AG04450 (cell line): ENCODE measurements at regions not wholly inside any gene's neighbourhood (a gene's known extent, or its start where the extent isn't known, plus 50 kb on each side); places are given as distances from the start of the nearest gene placed in this dataset.
"Not testable (repeated sequence)": the region's sequence is repeated elsewhere in the genome, so short reads cannot be mapped to it uniquely, and the experiment has no call there.

Experiments used
- CTCF ChIA-PET: fragments of 300-600, 350-600 bp; formaldehyde crosslinking; extraction: SDS; loops from one replicate; lab custom pipeline; 2022; ENCODE audit warnings: antibody characterized with exemption, inconsistent platforms; lab: Charles Lee
- POLR2A ChIA-PET: fragments of 350-600 bp; formaldehyde crosslinking; extraction: SDS; loops from one replicate; lab custom pipeline; 2021; ENCODE audit warnings: antibody characterized with exemption, inconsistent platforms; lab: Yijun Ruan, JAX
- DNase-seq: peaks from one replicate; pipeline ENCODE4 v3.0.0-alpha.2; 2011; ENCODE audit warnings: low read depth, low spot score
- H3K27ac ChIP-seq: one replicate; pipeline ENCODE4 v1.5.1; 2012; ENCODE audit warnings: low read depth, low read length, control low read depth
- H3K27me3 ChIP-seq: one replicate; pipeline ENCODE4 v1.6.0; 2012; ENCODE audit warnings: low read length; ENCODE audit not compliant: control insufficient read depth, insufficient read depth
- H3K4me3 ChIP-seq: 2 replicates; pipeline ENCODE4 v1.5.1; 2011; ENCODE audit warnings: mild to moderate bottlenecking, low read depth, low read length, control low read depth
- H3K9me3 ChIP-seq: 2 replicates; pipeline ENCODE4 v1.5.1; 2012; ENCODE audit warnings: low read length; ENCODE audit not compliant: control insufficient read depth, insufficient read depth
- TF ChIP-seq, protein P1 (sequence below): IDR thresholded peaks from 2 replicates; pipeline ENCODE4 v1.5.1; 2011; ENCODE audit warnings: low read depth, low read length, control low read depth, inconsistent platforms

DNA sequence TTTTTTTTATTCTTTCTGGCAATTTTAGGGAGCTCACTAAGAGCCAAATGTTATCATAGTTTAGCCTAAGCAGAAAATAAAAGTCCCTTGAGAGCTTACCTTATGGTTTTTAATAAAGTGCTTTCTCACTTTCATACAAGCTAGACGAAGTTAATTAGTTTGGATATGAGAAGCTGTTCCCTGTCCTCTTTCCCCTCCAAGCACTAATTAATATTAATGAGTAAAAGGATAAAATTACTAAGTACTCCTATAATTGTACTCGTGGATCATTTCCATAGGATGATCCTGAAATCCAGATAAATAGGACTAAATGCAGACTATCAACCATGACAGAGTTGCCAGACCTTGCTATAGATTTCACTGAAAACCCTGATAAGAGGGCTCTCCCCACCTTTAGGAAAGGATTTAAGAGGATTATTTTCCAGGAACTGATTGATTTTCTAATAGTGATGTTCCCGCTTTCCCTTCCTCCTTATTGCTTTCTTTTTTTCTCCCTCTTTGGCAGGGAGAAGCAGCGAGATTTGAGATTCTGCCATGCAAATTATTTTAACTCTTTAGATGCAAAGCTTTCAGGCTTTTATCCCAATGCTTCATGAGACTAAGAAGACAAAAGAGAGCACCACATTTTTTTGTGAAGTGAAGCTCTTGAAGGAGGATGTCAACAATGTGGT lies 58.3 kb upstream of the HECW1 start:
- ChIA-PET CTCF (no interaction called here), POLR2A (no interaction called here)
- Histone ChIP-seq H3K27me3 (no peaks in the 10 kb centered on the region), H3K27ac (no peak overlapping the region), H3K4me3 (no peak overlapping the region), H3K9me3 (no peaks in the 10 kb centered on the region)
- TF ChIP-seq, protein P1, sequence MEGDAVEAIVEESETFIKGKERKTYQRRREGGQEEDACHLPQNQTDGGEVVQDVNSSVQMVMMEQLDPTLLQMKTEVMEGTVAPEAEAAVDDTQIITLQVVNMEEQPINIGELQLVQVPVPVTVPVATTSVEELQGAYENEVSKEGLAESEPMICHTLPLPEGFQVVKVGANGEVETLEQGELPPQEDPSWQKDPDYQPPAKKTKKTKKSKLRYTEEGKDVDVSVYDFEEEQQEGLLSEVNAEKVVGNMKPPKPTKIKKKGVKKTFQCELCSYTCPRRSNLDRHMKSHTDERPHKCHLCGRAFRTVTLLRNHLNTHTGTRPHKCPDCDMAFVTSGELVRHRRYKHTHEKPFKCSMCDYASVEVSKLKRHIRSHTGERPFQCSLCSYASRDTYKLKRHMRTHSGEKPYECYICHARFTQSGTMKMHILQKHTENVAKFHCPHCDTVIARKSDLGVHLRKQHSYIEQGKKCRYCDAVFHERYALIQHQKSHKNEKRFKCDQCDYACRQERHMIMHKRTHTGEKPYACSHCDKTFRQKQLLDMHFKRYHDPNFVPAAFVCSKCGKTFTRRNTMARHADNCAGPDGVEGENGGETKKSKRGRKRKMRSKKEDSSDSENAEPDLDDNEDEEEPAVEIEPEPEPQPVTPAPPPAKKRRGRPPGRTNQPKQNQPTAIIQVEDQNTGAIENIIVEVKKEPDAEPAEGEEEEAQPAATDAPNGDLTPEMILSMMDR, result no peak
- DNase-seq, result no peak

DNA sequence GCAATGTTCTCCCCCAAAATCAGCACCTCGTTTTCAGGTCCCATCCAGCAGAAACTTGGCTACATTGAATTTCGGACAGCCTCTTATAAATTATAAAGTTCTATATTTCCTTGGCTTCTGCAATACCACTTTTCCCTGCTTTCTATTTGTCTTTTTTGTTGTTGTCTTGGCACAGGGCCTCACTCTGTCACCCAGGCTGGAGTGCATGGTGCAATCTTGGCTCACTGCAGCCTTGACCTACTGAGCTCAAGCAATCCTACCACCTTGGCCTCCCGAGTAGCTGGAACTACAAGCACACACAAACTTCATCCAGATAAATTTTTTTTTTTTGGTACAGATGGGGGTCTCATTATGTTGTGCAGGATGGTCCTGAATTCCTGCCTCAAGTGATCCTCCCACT lies 55.3 kb upstream of the HECW1 start:
- POLR2A ChIA-PET, result no interaction called here
- H3K4me3 ChIP-seq, result no peak overlapping the region
- TF ChIP-seq, protein P1, result no peak
- H3K27ac ChIP-seq, result no peak overlapping the region
- no peaks in the 10 kb centered on the region for H3K9me3 ChIP-seq
- CTCF ChIA-PET, result no interaction called here
- DNase-seq, result no peak
- no peaks in the 10 kb centered on the region for H3K27me3 ChIP-seq

DNA sequence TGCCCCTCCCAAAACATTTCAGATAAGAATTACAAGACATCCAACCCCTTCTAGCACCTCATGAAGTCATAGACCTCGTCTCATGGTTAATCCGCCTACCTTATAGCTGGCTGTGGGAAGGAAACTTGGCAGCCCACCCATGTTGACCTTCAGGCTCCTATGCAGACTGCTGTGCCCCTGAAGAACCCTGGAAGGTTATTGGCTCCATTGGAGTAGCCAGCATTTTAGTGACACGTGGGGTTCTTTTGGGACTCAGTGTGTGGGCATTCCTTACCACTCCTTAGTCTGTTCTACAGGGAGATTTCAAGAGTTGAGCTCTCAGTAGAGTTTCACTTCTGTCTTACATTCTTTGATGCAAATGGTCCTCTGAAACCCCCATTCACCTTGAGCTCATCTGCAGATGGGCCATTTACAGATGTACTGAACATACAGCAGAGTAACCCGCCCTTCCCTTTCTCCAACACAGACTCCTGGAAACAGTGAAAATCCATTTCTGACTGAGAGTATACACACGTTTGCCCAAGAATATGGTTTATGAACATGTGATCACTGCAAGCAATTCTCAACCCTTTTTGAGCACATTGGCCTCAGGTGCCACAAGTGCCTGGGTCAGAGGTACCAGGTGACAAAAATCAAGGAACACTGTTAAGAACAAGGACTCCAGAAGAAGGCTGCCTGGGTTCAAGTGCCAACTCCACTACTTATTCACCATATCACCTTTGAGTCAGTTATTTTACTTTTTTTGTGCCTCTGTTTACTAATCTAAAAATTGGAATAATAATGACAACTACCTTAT lies 54.0 kb upstream of the HECW1 start:
- Histone ChIP-seq H3K27me3 (no peaks in the 10 kb centered on the region), H3K27ac (no peak overlapping the region), H3K9me3 (no peaks in the 10 kb centered on the region), H3K4me3 (no peak overlapping the region)
- ChIA-PET POLR2A (no interaction called here), CTCF (no interaction called here)
- TF ChIP-seq, protein P1, result no peak
- DNase-seq, result no peak

DNA sequence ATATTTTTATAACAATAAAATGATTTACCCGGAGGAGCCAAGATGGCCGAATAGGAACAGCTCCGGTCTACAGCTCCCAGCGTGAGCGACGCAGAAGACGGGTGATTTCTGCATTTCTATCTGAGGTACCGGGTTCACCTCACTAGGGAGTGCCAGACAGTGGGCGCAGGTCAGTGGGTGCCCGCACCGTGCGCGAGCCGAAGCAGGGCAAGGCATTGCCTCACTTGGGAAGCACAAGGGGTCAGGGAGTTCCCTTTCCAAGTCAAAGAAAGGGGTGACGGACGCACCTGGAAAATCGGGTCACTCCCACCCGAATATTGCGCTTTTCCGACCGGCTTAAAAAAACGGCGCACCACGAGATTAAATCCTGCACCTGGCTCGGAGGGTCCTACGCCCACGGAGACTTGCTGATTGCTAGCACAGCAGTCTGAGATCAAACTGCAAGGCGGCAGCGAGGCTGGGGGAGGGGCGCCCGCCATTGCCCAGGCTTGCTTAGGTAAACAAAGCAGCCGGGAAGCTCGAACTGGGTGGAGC lies 53.3 kb upstream of the HECW1 start:
- H3K27me3 ChIP-seq, DNase-seq, H3K9me3 ChIP-seq, POLR2A ChIA-PET, H3K4me3 ChIP-seq, H3K27ac ChIP-seq, CTCF ChIA-PET: not testable (repeated sequence)
